ENCODE measurements at regions not wholly inside any gene's neighbourhood (a gene's known extent, or its start where the extent isn't known, plus 50 kb on each side); places are given as distances from the start of the nearest gene placed in this dataset.

GRCh38 chr9:108212184-108212583 is 643.6 kb downstream of the ACTL7B start:
- no peak for DNase-seq

GRCh38 chr9:108211411-108211955 is 644.3 kb downstream of the ACTL7B start:
- no peak for DNase-seq

DNA sequence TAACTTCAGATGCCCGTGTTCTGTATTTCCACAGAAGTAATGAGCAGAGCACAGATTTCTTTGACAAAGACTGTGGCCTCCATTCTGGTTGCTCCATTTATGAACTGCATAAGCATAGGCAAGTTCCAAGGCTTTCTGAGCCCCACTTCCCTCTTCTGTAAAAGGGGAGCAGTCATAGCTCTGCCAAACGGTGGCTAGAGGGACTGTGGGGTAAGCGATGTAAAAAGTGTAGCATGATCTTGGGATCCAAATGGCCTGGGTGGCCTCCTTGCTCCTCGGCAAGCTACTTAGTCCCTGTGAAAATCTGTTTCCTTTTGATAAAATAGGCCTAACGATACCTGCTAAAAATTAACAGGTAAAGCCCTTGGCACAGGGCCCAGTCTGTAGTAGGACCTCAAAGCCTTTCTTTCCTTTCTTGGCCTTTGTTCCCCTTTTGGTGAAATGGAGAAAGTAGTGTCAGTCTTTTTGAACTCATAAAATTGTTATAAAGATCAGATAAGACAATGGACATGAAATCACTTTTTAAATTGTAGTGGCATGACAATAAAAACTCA is 646.6 kb downstream of the ACTL7B start:
- no peak for DNase-seq

DNA sequence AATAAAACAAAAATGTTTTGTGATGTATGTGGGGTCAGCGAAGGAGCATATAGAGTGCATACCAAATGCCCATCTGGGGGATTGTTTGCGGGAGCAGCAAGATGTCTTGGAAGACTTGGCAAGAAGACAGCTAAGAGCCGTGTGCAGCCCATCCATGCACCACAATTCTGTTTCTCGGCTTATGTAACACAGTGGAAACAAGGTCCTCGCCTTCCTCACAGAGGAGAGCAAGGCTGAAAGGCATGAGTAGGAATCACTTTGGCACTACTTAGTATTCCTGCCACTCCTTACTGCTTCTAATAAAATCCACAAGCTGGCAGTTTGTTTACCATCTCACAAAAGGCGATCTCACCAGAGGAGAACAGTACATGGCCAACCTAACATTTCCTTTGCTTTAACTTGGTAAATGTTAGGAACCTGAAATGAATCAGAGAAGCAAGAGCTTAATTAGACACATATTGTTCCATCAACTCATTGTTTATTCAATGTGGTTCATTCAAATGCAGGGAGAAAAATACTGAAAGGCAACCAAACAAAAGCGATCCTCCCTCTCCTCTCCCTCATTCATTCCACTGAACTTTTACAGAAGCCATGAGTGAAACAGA is 648.1 kb downstream of the ACTL7B start:
- DNase-seq = no peak

- DNase-seq = no peak
These were observed 650.5 kb downstream of the ACTL7B start for GRCh38 chr9:108205276-108205675.

- no peak for DNase-seq
These were observed 657.9 kb downstream of the ACTL7B start for GRCh38 chr9:108197899-108198298.

DNA sequence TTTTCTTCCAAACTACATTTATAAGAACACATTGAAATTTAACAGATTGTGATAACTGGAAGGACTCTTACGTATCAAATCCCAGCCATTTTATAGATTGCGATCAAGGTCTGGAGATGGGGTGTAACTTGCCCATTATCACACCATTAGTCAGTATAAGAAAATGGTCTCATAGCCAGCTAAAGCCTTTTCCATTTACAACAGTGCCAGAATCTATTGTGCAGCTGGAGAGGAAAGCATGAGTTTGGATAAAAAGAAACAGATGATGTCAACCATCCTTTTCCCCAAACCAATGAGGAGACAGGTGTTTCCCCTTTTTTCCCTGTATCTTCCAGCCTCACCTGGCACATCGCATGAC is 658.8 kb downstream of the ACTL7B start:
- DNase-seq = no peak

GRCh38 chr9:108196332-108197007 is 659.3 kb downstream of the ACTL7B start:
- DNase-seq = no peak

- no peak for DNase-seq
These were observed 661.6 kb downstream of the ACTL7B start for GRCh38 chr9:108194154-108194553.

- no peak for DNase-seq
These were observed 662.6 kb downstream of the ACTL7B start for GRCh38 chr9:108193026-108193710.

DNA sequence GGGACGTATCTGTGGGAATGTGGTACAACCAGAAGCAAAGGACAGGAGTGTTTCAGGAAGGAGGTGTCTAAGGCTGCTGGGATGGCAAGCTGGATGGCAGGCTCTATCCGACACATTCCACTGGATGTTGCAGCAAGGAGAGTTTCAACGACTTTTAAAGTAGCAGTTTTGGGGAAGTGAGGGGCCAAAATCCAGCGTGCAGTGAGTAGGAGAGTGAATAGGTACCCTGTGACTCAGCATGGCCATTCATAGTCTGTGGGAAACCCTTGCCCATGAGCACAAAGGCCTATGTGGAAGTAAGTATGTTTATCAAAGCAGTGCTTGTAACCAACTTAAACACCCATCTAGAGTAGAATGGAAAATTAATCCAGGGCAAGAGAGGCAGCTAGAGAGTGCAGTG is 664.7 kb downstream of the ACTL7B start:
- no peak for DNase-seq

GRCh38 chr9:108188976-108189375 is 666.8 kb downstream of the ACTL7B start:
- DNase-seq = no peak

- DNase-seq = no peak
These were observed 667.3 kb downstream of the ACTL7B start for GRCh38 chr9:108188482-108188881.

GRCh38 chr9:108186642-108187395 is 669.0 kb downstream of the ACTL7B start:
- no peak for DNase-seq

- no peak for DNase-seq
These were observed 670.2 kb downstream of the ACTL7B start for GRCh38 chr9:108185613-108186012.

DNA sequence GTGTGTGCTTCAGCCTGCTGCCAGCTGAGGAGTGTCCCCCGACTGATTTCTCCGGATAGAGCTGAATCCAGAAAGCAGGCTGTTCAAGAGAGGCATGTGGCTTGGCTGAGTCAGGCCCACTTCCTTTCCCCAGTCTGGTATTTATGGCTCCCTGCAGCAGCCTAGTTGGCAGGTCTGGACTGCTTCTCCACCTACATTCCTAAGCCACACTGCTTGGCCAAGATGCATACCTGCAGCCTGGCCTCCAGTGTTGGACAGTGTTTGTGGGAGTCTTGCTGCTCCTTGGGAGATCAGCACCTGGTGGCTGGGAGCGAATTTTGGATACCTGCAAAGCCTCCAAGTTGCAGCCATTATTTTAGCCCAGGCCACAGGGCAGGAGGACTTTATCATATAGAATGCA is 670.8 kb downstream of the ACTL7B start:
- no peak for DNase-seq

DNA sequence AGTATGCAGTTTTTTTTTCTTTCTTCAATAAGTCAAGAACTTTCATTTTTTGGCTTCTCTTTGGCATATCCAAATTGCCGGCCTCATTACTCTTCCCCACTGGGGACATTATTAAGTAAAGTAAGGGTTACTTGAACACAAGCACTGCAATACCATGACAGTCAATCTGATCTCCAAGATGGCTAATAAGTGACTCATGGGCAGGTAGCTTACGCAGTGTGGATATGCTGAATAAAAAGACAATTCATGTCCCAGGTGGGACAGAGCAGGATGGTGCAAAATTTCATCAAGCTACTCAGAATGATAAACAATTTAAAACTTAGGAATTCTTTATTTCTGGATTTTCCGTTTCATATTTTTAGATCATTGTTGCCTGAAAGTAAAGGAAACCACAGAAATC is 671.8 kb downstream of the ACTL7B start:
- no peak for DNase-seq

DNA sequence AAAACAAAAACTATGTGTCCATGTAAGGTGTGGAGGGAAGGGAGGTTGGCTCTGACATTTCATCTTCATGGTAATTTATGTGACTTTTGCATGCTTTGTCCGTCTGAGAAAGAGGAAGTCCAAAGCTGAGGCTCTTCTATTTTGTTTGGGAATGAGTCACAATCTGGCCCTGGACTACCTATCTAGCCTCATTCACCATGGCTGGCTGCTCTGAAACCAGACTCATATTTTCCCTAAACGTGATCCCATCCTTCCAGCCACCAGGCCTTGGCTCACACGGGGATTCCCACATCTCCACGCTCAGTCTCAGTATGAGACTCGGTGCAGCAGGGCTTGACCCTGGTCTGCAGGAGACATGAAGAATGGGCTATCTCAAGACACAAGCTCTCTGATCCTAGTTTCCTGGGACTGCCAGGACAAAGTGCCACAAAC is 672.8 kb downstream of the ACTL7B start:
- no peak for DNase-seq

DNA sequence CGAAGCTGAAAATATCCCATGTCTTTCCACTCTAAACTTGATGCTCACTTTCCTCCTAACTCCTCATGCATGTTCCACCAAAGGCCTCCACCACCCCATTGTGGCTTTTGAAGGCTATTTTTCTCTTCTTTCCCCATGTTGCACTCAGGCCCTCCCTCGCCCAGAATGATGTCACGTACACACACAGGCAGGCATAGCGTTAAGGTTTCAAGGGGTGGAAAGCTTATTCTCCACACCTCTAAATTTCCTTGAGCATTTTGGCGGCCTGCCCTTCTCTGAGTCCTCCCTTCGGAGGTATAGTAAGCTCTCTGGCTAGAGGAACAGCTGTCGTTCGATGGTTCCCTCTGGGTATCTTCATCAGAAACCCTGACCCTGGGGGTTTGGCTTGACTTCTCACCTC is 673.5 kb downstream of the ACTL7B start:
- no peak for DNase-seq

- DNase-seq = no peak
These were observed 674.3 kb downstream of the ACTL7B start for GRCh38 chr9:108181441-108181840.

- DNase-seq = no peak
These were observed 675.2 kb downstream of the ACTL7B start for GRCh38 chr9:108180541-108180940.

DNA sequence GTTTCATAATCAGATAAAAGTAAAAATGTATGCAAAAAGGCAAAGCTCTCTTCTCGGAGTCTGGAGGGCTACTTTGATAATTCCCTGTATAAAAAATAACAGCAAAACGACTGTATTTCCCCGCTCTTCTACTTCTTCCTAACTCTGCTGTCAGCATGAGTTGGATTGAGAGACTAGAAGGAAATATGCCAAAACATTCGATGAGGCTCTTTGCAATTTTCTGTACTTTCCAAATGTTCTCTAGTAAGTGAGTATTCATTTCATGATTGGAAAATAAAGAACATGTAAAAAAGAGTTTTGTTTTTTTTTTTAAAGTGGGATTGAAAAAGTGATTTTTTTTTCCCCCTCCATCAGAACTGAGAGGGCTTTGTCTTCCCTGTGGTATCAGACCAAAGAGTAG is 677.5 kb downstream of the ACTL7B start:
- DNase-seq = no peak

- no peak for DNase-seq
These were observed 678.8 kb upstream of the KLF4 start for GRCh38 chr9:108168236-108168850.

Measured in stimulated activated CD4-positive, alpha-beta T cell treated with anti-CD3 and anti-CD28 coated beads, Interleukin-4, amount 100 ng/mL, for 1 hour (primary cell).